Activated B cell treated with CpG ODN at 0.5 μM for 24 hours (primary cell): ENCODE measurements at regions not wholly inside any gene's neighbourhood (a gene's known extent, or its start where the extent isn't known, plus 50 kb on each side); places are given as distances from the start of the nearest gene placed in this dataset.

Source experiments
- ATAC-seq: fragments of 200-7000 bp; cut with Tn5 transposase; one replicate; pipeline ENCODE4 v1.10.0; 2021; ENCODE audit warnings: low read depth, mild to moderate bottlenecking, moderate library complexity
- CTCF ChIA-PET: fragments of 350-600 bp; sonication (Branson Sonifier 250); formaldehyde crosslinking; loops from one replicate; lab custom pipeline; 2021; ENCODE audit warnings: antibody characterized with exemption; lab: Charles Lee
- POLR2A ChIA-PET: fragments of 350-600 bp; sonication (Branson Sonifier 250); formaldehyde crosslinking; loops from one replicate; lab custom pipeline; 2021; ENCODE audit warnings: antibody characterized with exemption; lab: Charles Lee
- DNase-seq: peaks from one replicate; pipeline ENCODE4 v3.0.0; 2022
- H3K27ac Mint-ChIP-seq: one replicate; pipeline ENCODE4 v1.8.0; 2020; ENCODE audit warnings: mixed read lengths
- H3K27me3 Mint-ChIP-seq: one replicate; pipeline ENCODE4 v1.8.0; 2021; ENCODE audit warnings: mixed read lengths
- H3K36me3 Mint-ChIP-seq: one replicate; pipeline ENCODE4 v1.8.0; 2021; ENCODE audit warnings: low read depth, mixed read lengths
- H3K4me1 Mint-ChIP-seq: one replicate; pipeline ENCODE4 v1.8.0; 2021; ENCODE audit warnings: mixed read lengths
- H3K4me3 Mint-ChIP-seq: one replicate; pipeline ENCODE4 v1.8.0; 2020; ENCODE audit warnings: mild to moderate bottlenecking, mixed read lengths
- H3K9me3 Mint-ChIP-seq: one replicate; pipeline ENCODE4 v1.8.0; 2020; ENCODE audit warnings: mixed read lengths
- intact Hi-C: fragments of 100-400 bp; cut with micrococcal nuclease; formaldehyde crosslinking; loops from one replicate; pipeline ENCODE4 v1.15.1; 2024
- TF ChIP-seq, protein P1 (sequence below): fragments of 200-600 bp; IDR thresholded peaks from one replicate; pipeline ENCODE4 v1.8.0; 2022; ENCODE audit warnings: antibody characterized with exemption, mild to moderate bottlenecking

DNA sequence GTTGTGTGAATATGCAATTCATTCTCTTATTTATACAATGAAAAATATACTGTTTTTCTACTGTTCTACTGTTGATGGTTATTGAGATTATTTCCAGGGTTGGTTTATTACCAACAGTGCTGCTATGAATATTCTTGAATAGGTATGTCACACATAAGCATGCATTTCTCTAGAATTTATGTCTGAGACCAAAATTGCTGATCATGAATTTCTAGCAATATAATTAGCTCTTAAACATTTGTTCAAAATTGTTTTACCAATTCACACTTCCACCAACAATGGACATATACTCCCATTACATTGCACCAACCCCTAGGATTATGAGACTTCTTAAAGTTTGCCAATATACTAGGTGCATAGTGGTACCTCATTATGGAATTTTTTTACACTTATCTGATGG is 164.1 kb upstream of the KCNQ5 start:
- TF ChIP-seq, protein P1, sequence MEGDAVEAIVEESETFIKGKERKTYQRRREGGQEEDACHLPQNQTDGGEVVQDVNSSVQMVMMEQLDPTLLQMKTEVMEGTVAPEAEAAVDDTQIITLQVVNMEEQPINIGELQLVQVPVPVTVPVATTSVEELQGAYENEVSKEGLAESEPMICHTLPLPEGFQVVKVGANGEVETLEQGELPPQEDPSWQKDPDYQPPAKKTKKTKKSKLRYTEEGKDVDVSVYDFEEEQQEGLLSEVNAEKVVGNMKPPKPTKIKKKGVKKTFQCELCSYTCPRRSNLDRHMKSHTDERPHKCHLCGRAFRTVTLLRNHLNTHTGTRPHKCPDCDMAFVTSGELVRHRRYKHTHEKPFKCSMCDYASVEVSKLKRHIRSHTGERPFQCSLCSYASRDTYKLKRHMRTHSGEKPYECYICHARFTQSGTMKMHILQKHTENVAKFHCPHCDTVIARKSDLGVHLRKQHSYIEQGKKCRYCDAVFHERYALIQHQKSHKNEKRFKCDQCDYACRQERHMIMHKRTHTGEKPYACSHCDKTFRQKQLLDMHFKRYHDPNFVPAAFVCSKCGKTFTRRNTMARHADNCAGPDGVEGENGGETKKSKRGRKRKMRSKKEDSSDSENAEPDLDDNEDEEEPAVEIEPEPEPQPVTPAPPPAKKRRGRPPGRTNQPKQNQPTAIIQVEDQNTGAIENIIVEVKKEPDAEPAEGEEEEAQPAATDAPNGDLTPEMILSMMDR: no peak
- Mint-ChIP-seq H3K27ac (no peak overlapping the region), H3K27me3 (peaks cover 14% of the 10 kb centered on the region), H3K36me3 (no peaks in the 10 kb centered on the region), H3K9me3 (no peaks in the 10 kb centered on the region), H3K4me3 (no peak overlapping the region), H3K4me1 (no peaks in the 10 kb centered on the region)
- ChIA-PET CTCF (no interaction called here), POLR2A (no interaction called here)
- ATAC-seq: no peak
- DNase-seq: no peak
- intact Hi-C loops: no loop called here

DNA sequence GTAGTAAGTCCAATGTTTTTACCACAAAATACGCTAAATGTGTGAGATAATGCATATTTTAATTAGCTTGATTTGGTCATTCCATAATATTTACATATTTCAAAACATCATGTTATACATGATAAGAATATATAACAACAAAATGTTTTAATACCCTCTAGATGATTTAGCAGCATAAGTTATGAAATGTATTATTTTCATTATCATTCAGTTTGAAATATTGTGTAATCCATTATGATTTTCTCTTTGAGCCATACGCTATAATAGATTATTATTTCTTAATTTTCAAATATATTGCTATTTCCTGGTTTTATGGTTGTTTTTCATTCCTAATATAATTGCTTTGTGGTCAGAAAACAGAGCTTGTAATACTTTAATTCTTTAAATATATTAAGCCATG is 163.3 kb upstream of the KCNQ5 start:
- TF ChIP-seq, protein P1: no peak
- H3K36me3 Mint-ChIP-seq: no peaks in the 10 kb centered on the region
- no peak overlapping the region for H3K27ac Mint-ChIP-seq
- H3K4me1 Mint-ChIP-seq: no peaks in the 10 kb centered on the region
- H3K27me3 Mint-ChIP-seq: peaks cover 21% of the 10 kb centered on the region
- POLR2A ChIA-PET: no interaction called here
- no peak overlapping the region for H3K4me3 Mint-ChIP-seq
- intact Hi-C loops: no loop called here
- no peak for DNase-seq
- CTCF ChIA-PET: no interaction called here
- H3K9me3 Mint-ChIP-seq: no peaks in the 10 kb centered on the region
- ATAC-seq: no peak

GRCh38 chr6:72461144-72461543 is 160.7 kb upstream of the KCNQ5 start:
- Mint-ChIP-seq H3K9me3 (no peaks in the 10 kb centered on the region), H3K36me3 (no peaks in the 10 kb centered on the region), H3K4me3 (no peak overlapping the region), H3K27me3 (peaks cover 32% of the 10 kb centered on the region), H3K27ac (no peak overlapping the region), H3K4me1 (no peaks in the 10 kb centered on the region)
- ATAC-seq (no peak), DNase-seq (no peak)
- TF ChIP-seq, protein P1: no peak
- CTCF ChIA-PET: no interaction called here
- intact Hi-C loops: no loop called here
- POLR2A ChIA-PET: no interaction called here

DNA sequence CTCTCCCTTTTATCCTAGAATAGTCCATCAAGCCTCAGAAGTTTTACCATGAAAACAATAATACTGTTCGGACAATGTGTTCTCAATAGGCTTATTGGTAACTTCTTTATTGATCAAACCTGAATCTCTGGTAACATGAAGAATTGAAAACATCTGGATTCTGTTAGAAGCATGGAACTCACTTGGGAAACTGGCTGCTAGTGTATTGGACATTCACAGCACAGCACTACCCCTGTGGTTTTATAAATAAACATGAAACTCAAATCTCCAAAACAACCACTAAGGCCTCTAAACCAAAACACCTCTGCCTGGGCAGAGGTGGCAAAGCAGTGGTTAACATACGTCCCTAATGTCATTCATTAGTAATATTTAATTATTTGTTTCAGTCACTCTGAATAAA is 157.6 kb upstream of the KCNQ5 start:
- CTCF ChIA-PET: no interaction called here
- POLR2A ChIA-PET: no interaction called here
- H3K27me3 Mint-ChIP-seq: peaks cover 35% of the 10 kb centered on the region
- ATAC-seq: no peak
- H3K4me1 Mint-ChIP-seq: no peaks in the 10 kb centered on the region
- no peaks in the 10 kb centered on the region for H3K36me3 Mint-ChIP-seq
- no peak for DNase-seq
- intact Hi-C loops: no loop called here
- TF ChIP-seq, protein P1: no peak
- no peaks in the 10 kb centered on the region for H3K9me3 Mint-ChIP-seq
- no peak overlapping the region for H3K27ac Mint-ChIP-seq
- no peak overlapping the region for H3K4me3 Mint-ChIP-seq

GRCh38 chr6:72464791-72465691 is 156.8 kb upstream of the KCNQ5 start:
- intact Hi-C loops: no loop called here
- Mint-ChIP-seq H3K27ac (no peak overlapping the region), H3K4me1 (no peaks in the 10 kb centered on the region), H3K9me3 (no peaks in the 10 kb centered on the region), H3K36me3 (no peaks in the 10 kb centered on the region), H3K4me3 (no peak overlapping the region), H3K27me3 (peaks cover 37% of the 10 kb centered on the region)
- CTCF ChIA-PET: no interaction called here
- POLR2A ChIA-PET: no interaction called here
- TF ChIP-seq, protein P1: no peak
- no peak for DNase-seq
- no peak for ATAC-seq
